AG09319 (cell line): ENCODE measurements at regions not wholly inside any gene's neighbourhood (a gene's known extent, or its start where the extent isn't known, plus 50 kb on each side); places are given as distances from the start of the nearest gene placed in this dataset.

Experiments
- DNase-seq: peaks from one replicate; pipeline ENCODE4 v3.0.0-alpha.2; 2010; ENCODE audit warnings: low read depth; ENCODE audit errors: extremely low read depth
- TF ChIP-seq, protein P1 (sequence below): IDR thresholded peaks from 2 replicates; pipeline ENCODE4 v1.5.1; 2011; ENCODE audit warnings: low read depth, mild to moderate bottlenecking, inconsistent platforms, low read length, moderate library complexity

DNA sequence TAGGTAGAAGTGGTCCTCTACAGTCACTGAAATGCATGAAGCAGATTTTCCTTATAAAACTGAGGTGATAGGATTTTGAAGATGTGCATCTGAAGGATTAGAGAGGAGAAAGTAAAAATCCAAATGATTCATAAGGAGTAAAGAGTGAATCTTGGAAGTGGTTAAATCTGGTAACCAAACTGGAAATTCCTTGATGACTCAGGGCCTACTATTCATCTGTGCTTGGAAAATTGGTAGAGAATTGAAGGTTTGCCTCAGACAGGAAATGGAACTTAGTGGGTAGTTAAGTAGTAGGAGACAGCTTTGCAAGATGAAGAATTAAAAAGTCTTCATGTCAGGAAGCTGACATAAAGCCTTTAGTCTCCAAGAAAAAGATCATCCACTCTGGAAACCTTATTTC, 368.9 kb upstream of the CTSO start:
- TF ChIP-seq, protein P1, sequence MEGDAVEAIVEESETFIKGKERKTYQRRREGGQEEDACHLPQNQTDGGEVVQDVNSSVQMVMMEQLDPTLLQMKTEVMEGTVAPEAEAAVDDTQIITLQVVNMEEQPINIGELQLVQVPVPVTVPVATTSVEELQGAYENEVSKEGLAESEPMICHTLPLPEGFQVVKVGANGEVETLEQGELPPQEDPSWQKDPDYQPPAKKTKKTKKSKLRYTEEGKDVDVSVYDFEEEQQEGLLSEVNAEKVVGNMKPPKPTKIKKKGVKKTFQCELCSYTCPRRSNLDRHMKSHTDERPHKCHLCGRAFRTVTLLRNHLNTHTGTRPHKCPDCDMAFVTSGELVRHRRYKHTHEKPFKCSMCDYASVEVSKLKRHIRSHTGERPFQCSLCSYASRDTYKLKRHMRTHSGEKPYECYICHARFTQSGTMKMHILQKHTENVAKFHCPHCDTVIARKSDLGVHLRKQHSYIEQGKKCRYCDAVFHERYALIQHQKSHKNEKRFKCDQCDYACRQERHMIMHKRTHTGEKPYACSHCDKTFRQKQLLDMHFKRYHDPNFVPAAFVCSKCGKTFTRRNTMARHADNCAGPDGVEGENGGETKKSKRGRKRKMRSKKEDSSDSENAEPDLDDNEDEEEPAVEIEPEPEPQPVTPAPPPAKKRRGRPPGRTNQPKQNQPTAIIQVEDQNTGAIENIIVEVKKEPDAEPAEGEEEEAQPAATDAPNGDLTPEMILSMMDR, result no peak
- no peak for DNase-seq

DNA sequence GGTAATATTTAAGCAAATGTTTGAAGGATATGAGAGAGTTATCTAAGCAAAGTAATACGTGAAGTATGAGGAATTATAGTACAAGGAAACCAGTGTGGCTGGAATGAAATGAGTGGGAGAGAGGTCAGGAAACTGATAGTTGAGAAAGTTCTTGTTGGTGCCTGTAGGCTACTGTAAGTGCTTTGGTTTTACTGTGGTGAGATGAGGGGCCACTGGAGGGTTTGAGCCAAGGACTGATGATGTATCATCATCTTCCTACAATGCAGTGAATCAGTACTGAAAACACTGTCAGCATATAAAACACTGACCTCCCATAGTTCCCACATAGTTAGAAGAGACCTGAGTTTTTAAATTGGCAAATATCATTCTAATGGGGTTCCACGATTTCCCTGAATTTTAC, 367.5 kb upstream of the CTSO start:
- TF ChIP-seq, protein P1, result no peak
- DNase-seq, result no peak

GRCh38 chr4:156313497-156313896, 359.8 kb upstream of the CTSO start:
- DNase-seq, result no peak
- TF ChIP-seq, protein P1, result no peak

DNA sequence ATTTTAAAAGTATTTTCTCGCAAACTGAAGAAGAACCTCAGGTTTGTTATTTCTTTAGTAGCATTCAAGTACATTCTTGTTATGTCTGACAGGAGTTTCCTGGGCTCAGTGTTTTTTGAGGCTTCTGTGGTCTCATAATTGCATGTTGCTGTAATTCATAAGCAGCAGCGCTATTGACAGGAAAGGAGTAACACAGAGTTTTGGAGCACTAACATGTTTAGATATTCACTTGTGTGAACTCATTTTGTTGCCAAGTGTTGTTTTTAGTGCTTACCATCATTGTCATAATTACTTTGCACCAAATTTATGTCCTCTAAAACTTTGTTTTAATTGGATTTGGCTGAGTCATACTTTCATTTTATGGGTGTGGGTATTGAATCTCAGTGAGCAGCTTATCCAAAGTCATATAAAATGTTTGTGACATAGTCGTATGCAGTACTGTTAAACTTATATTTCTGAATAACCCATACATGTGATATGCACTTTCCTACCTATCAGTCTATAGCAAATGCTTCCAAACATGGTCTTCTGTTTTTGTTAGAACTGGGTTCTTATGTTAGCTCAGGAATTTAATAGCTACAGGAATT, 358.7 kb upstream of the CTSO start:
- DNase-seq, result no peak
- TF ChIP-seq, protein P1, result no peak

DNA sequence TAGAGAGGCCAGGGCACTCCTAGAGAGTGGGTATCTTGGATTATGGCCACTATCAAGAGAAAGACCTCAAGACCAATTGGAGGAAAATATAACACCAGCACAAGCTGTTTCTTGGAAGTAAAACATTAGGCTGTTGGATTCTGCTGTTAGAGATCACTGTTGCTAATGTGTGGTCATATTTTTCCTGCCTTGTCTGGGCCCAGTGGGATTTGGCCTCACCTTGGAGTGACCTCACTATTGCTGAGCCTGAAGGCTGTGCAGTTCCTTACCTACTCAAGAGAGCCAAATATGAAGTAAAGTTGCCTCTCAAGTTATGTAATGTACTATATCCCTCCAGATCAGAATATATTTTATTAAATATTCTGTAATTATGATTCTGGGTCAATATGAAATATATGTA, 355.4 kb upstream of the CTSO start:
- TF ChIP-seq, protein P1, result no peak
- DNase-seq, result no peak

DNA sequence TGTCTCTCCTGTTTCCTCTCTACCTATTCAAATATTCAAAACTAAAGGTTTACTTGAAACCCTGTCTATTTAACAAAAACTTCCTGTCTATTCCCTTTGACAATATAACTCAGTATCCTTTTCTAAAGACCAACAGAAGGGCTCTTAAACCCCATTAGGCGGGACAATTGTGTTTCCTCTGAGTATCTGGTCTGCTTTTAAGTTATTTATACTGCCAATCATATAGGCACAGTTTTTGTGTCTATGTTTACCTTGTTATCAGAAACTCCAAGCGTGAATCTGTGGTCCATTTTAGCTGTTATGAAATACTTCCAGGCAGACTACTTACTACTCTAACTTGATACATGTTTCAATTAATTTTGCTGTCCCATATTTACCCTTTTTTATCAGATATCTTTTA, 350.0 kb upstream of the CTSO start:
- DNase-seq, result no peak
- TF ChIP-seq, protein P1, result no peak

DNA sequence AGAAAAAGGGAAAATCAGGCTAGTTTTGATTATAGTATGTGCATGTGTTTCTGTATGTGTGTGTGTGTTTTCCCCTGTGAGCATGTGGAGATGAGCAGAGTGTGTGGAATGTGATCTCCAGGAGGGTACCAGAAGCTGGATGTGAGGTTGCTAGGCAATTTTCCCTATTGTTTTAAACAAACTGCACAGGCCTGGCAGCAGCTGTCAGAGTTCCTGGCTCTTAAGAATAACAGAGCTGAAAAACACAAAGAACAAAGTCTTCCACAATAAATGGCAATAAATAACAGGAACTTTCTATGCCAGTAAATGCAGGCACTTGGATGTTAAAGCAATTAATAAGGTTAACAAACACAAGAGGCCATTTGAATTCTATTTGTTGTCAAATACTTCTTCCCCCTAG, 344.6 kb upstream of the CTSO start:
- TF ChIP-seq, protein P1, result no peak
- peak; percentile 76 for DNase-seq
